Suprapubic skin (tissue), 3 donors: ENCODE measurements at regions not wholly inside any gene's neighbourhood (a gene's known extent, or its start where the extent isn't known, plus 50 kb on each side); places are given as distances from the start of the nearest gene placed in this dataset.

Source experiments
- POLR2A ChIP-seq, 2 donors: fragments of 450-650 bp; IDR thresholded peaks; one replicate each; pipeline ENCODE4 v1.6.1; 2017; ENCODE audit warnings: antibody characterized with exemption in 2 of 2, mild to moderate bottlenecking in 2 of 2, moderate library complexity in 2 of 2
- TF ChIP-seq, protein P1 (sequence below), 2 donors: fragments of 200-600 bp in 1 of 2; fragments of 450-650 bp in 1 of 2; sonication (generic) in 1 of 2; IDR thresholded peaks; one replicate each; pipeline ENCODE4 v1.5.1; 2016 to 2019; ENCODE audit warnings: antibody characterized with exemption in 2 of 2, mild to moderate bottlenecking in 1 of 2, moderate library complexity in 1 of 2

DNA sequence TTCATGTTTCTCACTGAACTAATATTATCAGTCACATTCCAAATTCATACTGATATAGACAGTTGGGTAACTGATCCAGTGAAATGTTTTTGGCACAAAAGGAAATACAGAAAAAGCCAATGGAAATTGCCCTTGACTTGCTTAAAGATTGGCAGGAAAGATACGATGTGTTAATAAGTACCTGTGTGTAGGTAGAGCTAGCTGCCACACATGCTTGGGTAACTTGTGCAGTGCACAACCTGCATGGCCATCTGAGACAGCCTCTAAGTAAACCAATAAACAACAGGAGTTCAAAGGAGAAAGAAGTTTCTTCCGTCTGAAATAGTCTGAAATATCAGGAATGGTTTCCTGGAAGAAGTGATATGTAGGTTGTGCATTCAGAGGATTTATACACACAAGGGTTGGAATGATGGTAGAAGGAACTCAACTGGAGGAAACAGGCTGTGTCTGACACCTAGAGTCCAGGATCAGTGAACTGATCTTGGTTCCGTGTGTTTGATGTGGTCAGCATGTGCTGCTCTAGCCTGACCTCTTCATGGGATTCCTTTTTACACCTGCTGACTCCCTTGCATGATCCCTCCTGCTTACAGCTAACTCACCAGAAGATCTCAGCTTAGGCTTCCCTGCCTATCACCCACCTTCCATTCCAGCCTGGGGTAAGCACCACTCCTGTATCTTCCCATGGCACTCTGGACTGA, 81.4 kb upstream of the KRR1 start:
- TF ChIP-seq, protein P1, sequence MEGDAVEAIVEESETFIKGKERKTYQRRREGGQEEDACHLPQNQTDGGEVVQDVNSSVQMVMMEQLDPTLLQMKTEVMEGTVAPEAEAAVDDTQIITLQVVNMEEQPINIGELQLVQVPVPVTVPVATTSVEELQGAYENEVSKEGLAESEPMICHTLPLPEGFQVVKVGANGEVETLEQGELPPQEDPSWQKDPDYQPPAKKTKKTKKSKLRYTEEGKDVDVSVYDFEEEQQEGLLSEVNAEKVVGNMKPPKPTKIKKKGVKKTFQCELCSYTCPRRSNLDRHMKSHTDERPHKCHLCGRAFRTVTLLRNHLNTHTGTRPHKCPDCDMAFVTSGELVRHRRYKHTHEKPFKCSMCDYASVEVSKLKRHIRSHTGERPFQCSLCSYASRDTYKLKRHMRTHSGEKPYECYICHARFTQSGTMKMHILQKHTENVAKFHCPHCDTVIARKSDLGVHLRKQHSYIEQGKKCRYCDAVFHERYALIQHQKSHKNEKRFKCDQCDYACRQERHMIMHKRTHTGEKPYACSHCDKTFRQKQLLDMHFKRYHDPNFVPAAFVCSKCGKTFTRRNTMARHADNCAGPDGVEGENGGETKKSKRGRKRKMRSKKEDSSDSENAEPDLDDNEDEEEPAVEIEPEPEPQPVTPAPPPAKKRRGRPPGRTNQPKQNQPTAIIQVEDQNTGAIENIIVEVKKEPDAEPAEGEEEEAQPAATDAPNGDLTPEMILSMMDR (IDR thresholded peaks at IDR 0.05), result no peak
- TF ChIP-seq POLR2A (IDR thresholded peaks at IDR 0.05), result no peak
